ENCODE measurements at regions not wholly inside any gene's neighbourhood (a gene's known extent, or its start where the extent isn't known, plus 50 kb on each side); places are given as distances from the start of the nearest gene placed in this dataset.
A peak's percentile ranks its signal among the peaks of the same experiment; 100 is the strongest.

GRCh38 chr6:27624694-27625262 is 151.9 kb upstream of the ZNF184 start:
- peaks cover 99% of the 10 kb centered on the region for H3K27me3 ChIP-seq (ENCODE audit: low read depth)
- H3K36me3 ChIP-seq: no peaks in the 10 kb centered on the region
- no peak overlapping the region for H3K27ac ChIP-seq (replicated peaks)
- intact Hi-C loops (cut with micrococcal nuclease): no loop called here
- H3K9me3 ChIP-seq (replicated peaks): no peaks in the 10 kb centered on the region
- no peaks in the 10 kb centered on the region for H3K4me1 ChIP-seq
- TF ChIP-seq CTCF (IDR thresholded peaks at IDR 0.05; ENCODE audit: borderline replicate concordance): no peak
- no peak overlapping the region for H3K4me3 ChIP-seq
- no peak for DNase-seq

- H3K9me3 ChIP-seq (replicated peaks): no peaks in the 10 kb centered on the region
- no peaks in the 10 kb centered on the region for H3K36me3 ChIP-seq
- no peak overlapping the region for H3K27ac ChIP-seq (replicated peaks)
- no peak for TF ChIP-seq CTCF (IDR thresholded peaks at IDR 0.05; ENCODE audit: borderline replicate concordance)
- H3K27me3 ChIP-seq (ENCODE audit: low read depth): peaks cover 97% of the 10 kb centered on the region
- no peak for DNase-seq
- no peak overlapping the region for H3K4me3 ChIP-seq
- intact Hi-C loops (cut with micrococcal nuclease): no loop called here
- H3K4me1 ChIP-seq: peaks cover 3% of the 10 kb centered on the region
Measured at GRCh38 chr6:27623103-27623502, 150.2 kb upstream of the ZNF184 start.

- no peak overlapping the region for H3K4me3 ChIP-seq
- intact Hi-C loops (cut with micrococcal nuclease): no loop called here
Measured at GRCh38 chr6:27619436-27619835, 146.5 kb upstream of the ZNF184 start.

GRCh38 chr6:27617700-27618689 is 145.1 kb upstream of the ZNF184 start:
- H3K27me3 ChIP-seq (ENCODE audit: low read depth): peaks cover 97% of the 10 kb centered on the region
- no peak for TF ChIP-seq CTCF (IDR thresholded peaks at IDR 0.05; ENCODE audit: borderline replicate concordance)

More at GRCh38 chr6:27619436-27619835, 146.5 kb upstream of the ZNF184 start:
- Histone ChIP-seq H3K27me3 (ENCODE audit: low read depth) (peaks cover 97% of the 10 kb centered on the region), H3K27ac (replicated peaks) (no peak overlapping the region), H3K9me3 (replicated peaks) (no peaks in the 10 kb centered on the region), H3K4me1 (peaks cover 15% of the 10 kb centered on the region), H3K36me3 (no peaks in the 10 kb centered on the region)
- no peak for DNase-seq
- no peak for TF ChIP-seq CTCF (IDR thresholded peaks at IDR 0.05; ENCODE audit: borderline replicate concordance)

GRCh38 chr6:27617046-27617687 is 144.3 kb upstream of the ZNF184 start:
- Histone ChIP-seq H3K36me3 (no peaks in the 10 kb centered on the region), H3K4me3 (peak overlapping the region; percentile 55), H3K27me3 (ENCODE audit: low read depth) (peaks cover 97% of the 10 kb centered on the region), H3K4me1 (peaks cover 15% of the 10 kb centered on the region), H3K27ac (replicated peaks) (no peak overlapping the region), H3K9me3 (replicated peaks) (no peaks in the 10 kb centered on the region)
- TF ChIP-seq CTCF (IDR thresholded peaks at IDR 0.05; ENCODE audit: borderline replicate concordance): no peak
- no peak for DNase-seq
- intact Hi-C loops (cut with micrococcal nuclease): no loop called here

More at GRCh38 chr6:27617700-27618689, 145.1 kb upstream of the ZNF184 start:
- Histone ChIP-seq H3K4me3 (peak overlapping the region; percentile 55), H3K27ac (replicated peaks) (no peak overlapping the region), H3K9me3 (replicated peaks) (no peaks in the 10 kb centered on the region), H3K4me1 (peaks cover 15% of the 10 kb centered on the region), H3K36me3 (no peaks in the 10 kb centered on the region)
- no peak for DNase-seq
- intact Hi-C loops (cut with micrococcal nuclease): no loop called here
